ENCODE measurements at regions not wholly inside any gene's neighbourhood (a gene's known extent, or its start where the extent isn't known, plus 50 kb on each side); places are given as distances from the start of the nearest gene placed in this dataset.

DNA sequence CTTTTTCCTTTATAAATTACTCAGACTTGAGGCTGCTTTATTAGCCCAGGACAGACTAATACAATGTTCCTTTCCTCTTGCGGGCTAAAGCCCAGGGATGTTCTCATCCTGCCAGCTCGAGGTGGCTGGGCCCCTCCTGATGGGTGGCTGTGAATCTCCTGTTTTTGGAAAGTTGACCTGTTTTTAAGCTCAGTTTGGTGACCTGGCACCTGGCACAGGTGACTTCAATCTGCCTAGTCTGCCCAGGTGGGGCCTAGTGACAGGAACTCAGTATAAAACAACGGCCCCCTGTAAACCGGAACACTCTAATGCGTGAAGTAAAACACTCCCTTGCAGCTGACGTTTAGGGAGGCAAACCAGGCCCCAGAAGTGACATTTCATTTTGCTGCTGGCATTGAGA, 92.7 kb upstream of the SNTG2 start:
- DNase-seq, result no peak

- no peak for DNase-seq
These were observed 93.6 kb upstream of the SNTG2 start for GRCh38 chr2:857081-857480.

DNA sequence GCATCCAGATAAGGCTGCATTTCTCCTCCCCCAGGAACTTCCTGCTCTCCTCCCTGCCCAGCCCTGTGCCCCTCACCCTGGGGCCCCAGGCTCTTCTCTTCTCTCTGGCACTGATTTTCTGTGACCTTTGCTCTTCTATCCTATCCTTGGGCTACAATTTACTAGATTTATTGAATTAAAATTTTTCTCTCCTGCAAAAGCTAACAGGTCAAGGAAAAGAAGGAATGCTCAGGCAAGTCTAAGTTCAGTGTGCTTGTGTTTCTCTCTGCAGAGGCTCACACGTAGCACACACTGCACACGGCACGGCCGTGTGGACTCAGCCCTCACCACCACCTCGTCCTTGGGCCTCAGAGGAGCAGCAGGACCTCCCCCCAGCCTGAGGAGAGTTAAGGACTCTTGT, 94.2 kb upstream of the SNTG2 start:
- DNase-seq, result no peak

GRCh38 chr2:856041-856440, 94.6 kb upstream of the SNTG2 start:
- no peak for DNase-seq

- DNase-seq, result no peak
These were observed 95.5 kb upstream of the SNTG2 start for GRCh38 chr2:855177-855576.

DNA sequence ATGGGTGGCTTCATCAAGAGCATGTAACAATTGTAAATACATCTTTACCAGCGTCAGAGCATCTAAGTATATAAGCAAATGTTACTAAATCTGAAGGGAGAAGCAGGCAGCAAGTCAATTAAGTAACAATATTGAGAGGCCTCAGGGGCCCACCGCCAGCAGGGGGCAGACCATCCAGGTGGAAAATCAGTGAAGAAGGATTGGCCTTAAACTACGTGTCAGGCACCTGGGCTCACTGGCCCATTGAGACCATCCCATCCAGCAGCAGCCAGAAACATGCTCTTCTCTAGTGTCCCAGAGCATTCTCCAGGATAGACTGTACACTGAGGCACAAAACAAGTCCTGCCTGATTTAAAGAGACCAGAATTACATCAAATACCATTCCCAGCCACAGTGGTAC, 96.2 kb upstream of the SNTG2 start:
- no peak for DNase-seq

- no peak for DNase-seq
These were observed 97.3 kb upstream of the SNTG2 start for GRCh38 chr2:853203-853870.

DNA sequence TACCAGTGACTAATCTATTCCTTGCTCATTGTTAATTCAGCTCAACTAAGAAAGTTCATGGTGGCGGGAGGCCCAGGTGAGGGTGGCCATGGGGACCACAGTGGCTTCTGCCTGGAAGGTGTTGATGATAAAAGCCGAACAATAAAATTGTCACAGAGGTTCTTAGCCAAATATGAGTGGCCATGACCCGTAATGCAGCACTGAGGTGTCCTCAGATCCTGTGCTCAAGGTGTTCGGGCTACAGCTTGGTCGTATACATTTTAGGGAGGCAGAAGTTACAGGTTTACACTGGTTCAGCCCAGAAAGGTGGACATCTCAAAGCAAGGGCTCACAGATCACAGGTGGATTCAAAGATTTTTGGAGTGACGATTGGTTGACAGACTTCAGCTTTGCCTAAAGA, 98.5 kb upstream of the SNTG2 start:
- no peak for DNase-seq

GRCh38 chr2:851680-852079, 99.0 kb upstream of the SNTG2 start:
- no peak for DNase-seq

GRCh38 chr2:851078-851477, 99.6 kb upstream of the SNTG2 start:
- DNase-seq, result no peak

DNA sequence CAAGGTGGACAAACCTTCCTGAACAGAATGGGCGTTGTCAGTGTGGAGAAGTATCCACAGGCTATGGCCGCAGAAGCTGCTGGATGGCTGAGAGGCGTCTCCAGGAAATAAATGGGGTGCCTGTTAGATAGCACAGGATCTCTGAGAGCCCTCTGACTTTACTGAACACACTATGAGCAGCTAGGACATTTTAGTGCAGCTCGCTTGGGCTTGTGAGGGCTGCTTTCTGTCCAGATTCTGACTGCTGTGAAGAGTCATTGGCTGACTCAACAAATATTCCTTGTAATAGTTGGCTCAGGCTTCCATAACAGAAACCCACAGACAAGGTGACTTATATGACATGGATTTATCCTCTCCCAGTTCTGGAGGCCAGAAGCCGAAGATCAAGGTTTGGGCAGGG, 100.2 kb upstream of the SNTG2 start:
- no peak for DNase-seq

DNA sequence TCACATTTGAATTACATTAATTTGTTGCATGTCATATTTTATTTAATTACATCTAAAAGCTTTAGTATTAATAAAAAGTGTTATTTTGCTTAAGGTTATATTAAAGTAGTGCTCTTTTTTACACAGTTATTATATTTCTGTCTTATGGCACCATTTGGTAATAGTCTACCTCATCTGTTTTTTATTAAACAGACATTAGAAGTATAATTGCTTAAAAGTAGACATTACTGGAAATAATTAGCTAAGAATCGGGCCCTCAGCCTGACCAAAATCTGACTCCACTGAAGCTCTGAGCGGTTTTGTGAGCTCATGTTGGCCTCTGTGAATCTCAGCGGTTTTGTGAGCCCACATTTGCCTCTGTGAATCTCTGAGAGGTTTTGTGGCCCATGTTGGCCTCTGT, 102.5 kb upstream of the SNTG2 start:
- DNase-seq, result no peak

- DNase-seq, result no peak
These were observed 103.0 kb upstream of the SNTG2 start for GRCh38 chr2:847669-848068.

- DNase-seq, result peak; percentile 15 to 34
These were observed 105.9 kb upstream of the SNTG2 start for GRCh38 chr2:844715-845114.

DNA sequence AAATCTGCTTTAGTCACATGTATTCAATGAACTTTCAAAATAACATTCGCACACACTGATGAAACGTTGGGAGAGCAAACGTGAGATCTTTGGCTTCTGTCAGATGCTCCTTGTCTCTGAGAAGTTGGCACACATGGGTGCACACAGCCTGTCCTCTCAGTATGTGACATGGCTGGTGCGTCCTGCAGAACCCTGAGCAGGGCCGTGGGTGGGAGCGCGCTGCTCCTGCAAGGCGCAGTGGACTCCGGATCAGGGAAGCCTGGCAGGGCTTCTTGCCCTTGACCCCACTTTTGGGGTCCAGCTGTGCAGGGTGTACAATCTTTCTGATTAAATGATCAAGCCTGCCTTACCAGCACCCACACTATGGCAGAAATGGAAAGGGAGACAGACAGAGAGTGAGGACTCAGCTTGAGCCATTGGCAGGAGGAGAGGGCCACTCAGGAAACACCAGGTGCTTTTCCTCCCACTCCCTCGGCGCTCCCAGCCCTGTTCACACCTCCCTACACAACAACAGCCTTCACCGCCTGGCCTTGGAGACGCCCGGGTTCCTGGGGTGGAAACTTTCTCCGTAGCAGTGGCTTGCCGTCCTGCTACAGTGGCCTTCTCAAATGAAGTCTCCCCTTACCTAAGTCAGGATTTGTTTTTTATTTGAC, 108.4 kb upstream of the SNTG2 start:
- no peak for DNase-seq

DNA sequence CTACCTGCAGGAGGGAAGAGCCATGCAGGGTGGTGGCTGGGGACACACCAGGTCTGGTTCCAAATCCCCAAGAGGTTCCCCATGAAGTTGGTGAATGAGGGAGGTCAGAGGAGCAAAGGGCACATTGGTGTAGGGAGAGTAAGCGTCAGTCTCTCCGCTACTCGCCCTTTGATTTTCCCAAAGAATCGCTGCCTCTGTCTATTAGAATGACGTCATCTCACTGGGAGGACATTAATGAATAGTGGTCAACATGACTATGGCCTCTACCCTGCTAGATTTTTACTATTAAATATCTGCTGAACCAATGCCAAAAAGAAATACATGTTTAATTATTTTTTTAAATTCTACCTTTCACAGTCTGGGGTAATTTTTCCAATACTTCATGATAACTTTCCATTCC, 109.6 kb upstream of the SNTG2 start:
- DNase-seq, result no peak

DNA sequence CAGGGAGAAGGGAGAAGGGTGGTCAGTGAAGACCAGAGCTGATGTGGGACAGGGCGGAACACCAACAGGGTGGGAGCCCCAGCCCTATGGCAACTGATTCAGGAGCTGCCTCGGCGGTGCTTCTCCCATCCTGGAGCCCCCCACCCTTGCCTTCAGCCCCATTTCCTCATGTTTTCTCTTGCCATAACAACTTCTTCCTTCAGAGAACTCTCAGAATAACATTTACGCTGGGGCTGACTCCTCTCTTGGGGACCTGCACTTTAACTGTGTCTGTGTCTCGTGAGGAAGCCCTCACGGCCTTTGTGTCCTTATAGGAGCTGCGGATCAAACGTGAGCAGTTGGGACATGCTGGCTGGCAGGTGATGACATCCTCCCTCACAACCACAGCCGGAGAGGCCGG, 116.4 kb upstream of the SNTG2 start:
- DNase-seq, result no peak

DNA sequence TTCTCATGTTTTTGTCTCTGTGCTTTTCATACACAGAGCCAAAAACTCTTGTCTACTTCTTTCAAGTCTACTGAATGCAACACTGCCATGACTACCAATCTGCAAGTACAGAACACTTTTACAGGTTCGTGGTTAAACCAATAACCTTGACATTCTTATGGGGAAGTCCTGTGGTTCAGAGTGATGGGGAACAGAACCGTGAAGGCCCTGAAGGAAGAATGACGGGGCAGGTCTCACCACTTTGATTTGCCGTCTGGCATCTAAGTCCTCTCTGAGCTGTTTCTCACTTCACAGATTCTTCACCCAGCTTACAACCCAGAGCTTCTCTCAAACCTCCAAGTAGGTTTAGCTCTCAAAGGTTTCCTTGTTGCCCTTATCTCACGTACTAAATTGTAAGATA, 117.5 kb upstream of the SNTG2 start:
- no peak for DNase-seq

DNA sequence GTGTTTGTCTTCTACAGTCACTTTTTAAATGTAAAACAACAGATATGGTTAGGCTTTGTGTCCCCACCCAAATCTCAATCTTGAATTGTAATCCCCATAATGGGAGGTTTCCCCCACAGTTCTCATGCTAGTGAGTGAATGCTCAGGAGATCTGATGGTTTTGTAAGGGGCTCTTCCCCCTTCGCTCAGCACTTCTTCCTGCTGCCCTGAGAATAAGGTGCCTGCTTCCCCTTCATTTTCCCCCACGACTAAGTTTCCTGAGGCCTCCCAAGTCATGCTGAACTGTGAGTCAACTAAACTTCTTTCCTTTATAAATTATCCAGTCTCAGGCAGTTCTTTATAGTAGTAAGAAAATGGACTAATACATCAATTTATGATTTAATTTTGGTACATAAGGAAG, 118.0 kb upstream of the SNTG2 start:
- no peak for DNase-seq

DNA sequence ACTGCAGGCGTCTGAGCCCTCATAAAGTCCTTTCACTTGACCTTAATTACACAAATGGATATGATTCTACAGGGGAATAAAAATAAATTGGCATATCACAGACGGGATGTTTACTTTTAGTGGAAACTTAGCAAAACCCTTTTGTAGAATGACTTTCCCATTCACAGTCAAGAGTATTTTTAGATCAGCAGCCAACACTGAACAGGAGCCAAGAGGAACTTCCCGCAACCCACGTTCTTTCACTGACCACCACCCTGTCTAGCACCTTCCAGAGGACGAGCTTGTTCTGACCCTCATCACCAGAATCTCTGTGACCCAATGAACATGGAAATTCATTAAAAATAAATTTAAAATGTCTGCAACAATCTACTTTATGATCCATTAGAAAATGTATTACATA, 119.0 kb upstream of the SNTG2 start:
- DNase-seq, result no peak

DNA sequence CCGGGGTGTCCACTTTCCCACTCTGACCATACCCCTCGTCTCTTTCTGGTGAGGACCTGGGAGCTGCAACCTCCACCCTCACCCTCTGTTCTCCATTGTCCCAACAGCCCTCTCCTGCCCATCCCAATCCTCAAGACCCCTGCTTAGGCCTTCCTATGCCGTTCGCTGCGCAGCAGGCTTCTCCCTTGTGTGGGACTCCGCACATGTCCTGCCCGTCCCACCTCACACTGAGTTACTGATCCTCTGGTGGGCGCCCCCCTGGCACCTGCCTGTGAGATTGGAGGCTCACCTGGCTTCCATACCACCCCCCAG, 119.5 kb upstream of the SNTG2 start:
- DNase-seq, result no peak

- no peak for DNase-seq
These were observed 120.0 kb upstream of the SNTG2 start for GRCh38 chr2:830419-831224.

DNA sequence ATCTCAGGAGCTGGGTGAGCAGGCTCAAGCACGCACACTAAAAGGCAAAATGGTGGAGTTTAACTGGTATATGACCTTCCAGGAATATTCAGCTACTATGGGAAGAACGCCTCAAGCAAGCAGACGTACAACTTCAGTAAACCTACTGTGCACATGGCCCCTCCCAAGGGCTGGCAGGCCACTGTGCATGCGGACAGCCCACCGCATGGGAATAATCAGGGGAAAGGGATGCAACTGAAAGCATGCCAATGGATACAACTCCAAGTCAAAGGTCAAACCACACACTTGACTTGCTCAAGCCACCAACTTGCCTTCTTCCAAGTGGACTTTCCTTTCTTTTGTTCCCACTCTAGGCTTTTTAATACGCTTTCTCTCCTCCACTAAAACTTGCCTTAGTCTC, 121.6 kb upstream of the SNTG2 start:
- DNase-seq, result no peak

- no peak for DNase-seq
These were observed 125.7 kb upstream of the SNTG2 start for GRCh38 chr2:824954-825353.

GRCh38 chr2:824524-824923, 126.1 kb upstream of the SNTG2 start:
- no peak for DNase-seq

All from AML-193 (cell line).